ENCODE measurements at regions not wholly inside any gene's neighbourhood (a gene's known extent, or its start where the extent isn't known, plus 50 kb on each side); places are given as distances from the start of the nearest gene placed in this dataset.
"Not testable (repeated sequence)": the region's sequence is repeated elsewhere in the genome, so short reads cannot be mapped to it uniquely, and the experiment has no call there.

DNA sequence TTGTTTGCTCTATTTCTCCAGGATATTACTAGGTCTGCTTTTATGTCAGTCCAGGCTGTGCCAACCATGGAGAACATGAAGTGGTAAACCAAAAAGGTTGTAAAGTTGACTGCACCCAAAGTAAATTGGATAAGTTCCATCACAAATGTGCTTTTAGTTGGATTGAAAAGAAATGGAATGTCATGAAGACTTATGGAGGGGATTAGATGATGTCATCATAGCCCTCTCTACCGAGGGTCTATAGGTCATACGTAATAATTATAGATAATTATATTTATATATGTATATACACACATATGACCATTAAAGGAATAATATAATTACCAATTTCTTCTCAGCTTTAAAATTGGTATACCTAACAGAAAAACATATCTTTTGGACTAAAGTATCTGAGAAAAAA, 714.9 kb downstream of the NOVA1 start:
- no peak for DNase-seq (ENCODE audit: low read depth)

DNA sequence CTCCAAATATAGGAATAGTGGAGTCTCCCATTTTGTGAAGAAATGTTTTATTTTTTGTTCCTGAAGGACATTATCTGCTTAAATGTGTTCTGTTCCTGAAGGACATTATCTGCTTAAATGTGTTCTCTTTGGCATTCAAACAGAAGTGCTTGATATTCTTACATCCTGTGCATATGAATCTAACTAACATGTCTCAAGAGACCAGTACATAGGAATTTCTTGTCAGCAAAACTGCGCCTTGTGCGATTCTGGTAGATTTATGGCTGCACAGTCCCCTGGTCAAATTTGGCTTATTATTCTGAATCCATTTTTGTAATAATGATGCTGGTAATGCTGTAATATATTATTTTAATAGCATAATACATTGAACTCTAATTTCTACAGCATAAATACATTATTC, 722.4 kb downstream of the NOVA1 start:
- DNase-seq (ENCODE audit: low read depth) = no peak

DNA sequence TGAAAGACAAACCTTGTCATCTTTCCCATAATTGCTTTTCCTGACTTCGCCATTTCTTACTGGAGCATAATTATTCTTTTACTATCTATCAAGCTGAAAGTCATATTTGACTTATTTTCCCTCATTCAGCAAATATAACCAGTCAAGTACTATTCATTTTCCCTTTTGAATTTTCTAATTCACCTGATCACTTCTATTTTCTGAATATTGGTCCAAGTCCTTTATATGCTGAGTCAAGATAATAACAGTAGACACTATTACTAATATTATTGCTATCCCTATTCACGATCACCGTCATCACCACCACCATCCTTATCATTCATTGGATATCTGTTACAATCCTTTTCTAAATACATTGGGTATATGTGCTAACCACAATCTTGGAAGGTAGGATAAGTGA, 728.0 kb downstream of the NOVA1 start:
- no peak for DNase-seq (ENCODE audit: low read depth)

DNA sequence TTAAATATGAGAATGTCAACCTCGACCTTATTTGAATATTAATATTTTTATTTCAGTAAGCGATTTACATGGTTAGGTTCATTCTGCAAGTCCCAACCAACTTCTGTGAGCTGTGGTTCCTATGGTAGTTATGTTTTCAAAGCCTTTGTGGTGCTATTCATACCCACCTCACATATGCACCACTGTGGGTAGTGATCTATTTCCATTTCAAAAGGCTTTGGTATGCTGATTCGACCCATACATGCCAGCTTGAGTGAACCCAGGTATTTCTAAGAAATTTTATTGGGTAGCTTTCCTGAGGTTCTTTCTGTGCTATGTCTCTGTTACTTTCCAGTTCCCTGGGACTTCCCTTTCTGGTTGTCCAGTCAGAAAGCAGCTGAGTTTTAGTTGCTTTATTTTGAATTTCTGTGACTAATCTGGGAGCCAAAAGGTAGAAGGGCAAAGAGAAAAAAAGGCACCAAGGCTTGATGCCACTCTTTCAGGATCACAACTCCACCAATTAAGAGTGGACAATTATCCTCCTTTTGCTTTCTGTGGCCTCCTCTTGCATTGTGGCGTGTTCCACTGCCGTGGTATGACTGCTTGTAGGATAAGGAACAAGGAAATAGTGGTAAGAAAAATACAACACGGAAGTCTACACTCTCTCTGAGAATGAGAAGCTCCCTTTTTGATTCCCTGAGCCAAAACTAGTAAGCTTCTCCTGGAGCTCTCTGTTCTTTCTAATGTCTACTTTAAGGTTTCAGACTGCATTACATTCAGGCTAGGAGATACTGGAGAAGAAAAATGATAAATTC, 729.1 kb downstream of the NOVA1 start:
- DNase-seq (ENCODE audit: low read depth) = no peak

DNA sequence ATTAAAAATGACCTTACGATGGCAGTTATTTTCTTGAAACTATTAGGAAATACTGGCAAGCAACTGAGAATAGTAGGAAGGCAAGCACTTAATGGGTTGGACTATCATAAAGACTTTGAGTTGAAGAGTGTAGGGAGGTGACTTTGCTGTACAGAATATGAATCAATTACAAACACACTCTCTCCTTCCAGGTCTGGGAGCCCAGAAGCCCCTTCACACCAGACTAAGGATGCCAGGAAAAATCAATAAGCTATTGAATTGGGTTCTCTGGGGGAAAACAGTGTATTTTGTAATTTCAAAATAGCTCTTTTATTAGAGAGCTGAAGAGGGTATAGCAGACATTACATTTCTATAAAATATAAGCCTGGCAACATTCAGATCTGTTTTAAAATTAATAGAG, 736.4 kb downstream of the NOVA1 start:
- DNase-seq (ENCODE audit: low read depth) = no peak

DNA sequence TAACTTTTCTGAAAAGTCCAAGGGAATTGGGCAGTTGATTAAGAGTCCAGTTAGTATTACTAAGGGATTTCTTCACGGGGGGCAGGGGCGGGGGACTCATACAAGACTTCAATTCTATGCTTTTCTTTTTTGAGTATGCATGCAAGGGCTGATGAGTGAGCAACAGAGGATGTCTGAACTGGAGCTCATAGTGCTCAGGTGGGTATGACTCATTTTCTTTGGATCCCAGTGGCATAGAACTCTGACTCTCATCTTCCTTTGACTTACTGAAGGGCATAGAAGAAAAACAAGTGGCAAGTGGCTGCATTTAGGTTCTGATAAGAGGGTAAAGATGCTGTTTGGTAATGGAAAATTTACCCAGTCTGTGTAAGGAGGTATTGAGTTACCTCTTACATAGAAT, 749.2 kb downstream of the NOVA1 start:
- peak; percentile 59 for DNase-seq (ENCODE audit: low read depth)

DNA sequence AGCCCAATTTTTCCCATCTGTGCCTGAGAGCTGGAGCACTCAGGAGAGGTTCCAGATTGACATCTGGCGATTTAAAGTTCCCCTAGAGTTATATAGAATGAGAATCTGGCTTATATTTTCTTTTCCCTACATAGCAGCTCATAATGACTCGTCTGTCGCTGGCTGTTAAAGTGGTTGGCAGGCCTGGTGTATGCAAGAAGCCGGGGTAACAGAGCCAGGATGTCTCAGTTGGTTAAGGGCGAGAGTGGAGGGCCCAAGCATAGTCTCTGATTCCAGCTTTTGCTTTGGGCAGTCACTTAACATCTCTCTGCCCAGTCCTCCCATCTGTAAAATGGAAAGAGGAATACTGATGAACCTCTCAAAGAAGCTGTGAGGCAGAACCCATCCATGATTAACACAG, 751.6 kb downstream of the NOVA1 start:
- DNase-seq (ENCODE audit: low read depth) = no peak

DNA sequence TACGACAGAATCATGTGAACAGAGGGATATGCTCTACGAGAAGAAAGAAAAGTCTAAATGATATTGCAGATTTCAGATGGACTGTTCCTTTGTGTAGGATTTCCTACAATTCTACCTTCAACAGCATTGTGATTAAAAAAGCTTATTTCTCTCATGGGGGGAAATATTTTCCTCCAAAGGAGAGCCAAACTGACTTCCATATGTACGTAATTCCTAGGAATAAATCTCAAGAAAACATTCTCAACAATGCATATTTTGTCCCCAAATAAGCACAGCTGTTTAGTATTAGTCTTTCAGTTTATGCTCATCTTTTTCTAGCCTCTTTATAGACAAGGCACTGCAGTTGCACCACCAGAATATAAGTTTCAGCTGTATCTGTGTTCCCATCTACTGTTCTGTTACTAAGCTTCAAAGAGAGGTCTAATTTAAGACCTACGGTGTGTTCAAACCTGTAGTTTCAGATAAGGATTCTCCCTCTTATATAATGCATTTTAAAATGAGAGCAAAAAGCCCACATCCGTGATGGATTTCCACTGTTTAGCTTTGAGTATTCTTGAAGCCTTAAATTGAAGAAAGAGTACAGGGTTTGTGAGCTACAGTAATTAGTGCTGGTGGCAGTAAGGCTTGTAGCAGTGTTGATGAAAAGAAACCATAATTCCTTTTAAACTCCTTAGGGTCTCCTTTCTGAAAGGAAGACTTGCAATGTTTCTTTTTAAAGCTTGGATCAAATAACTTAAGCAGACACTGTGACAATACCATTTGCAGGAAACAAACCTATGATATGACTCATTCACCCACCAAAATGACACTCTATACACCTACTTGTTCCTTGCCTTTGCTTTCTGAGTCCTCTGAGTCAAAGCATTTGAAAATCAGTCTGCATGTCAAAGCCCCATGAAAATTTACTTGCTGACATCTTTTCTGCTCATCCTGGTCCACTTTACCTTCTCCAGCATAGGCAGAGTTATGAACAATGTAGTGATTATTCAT, 754.1 kb downstream of the NOVA1 start:
- peak; percentile 35 for DNase-seq (ENCODE audit: low read depth)

DNA sequence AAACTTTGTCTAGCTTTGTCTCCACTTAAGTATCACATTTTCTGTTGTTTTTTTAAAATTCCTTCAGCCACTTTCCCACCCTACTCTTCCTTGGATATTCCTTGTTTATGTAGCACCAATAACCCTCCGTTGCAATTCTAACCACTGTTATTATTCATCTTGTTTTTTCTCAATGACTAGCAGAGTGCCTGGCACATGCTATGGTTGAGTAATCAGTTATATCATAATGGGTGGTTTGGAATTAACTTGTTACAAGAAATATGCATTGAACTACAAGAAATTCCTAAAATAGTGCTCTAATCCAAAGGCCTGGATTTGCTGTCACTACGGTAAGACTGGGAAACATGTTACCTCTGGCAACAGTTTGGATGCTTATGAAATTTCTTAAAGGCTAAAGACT, 756.6 kb downstream of the NOVA1 start:
- no peak for DNase-seq (ENCODE audit: low read depth)

DNA sequence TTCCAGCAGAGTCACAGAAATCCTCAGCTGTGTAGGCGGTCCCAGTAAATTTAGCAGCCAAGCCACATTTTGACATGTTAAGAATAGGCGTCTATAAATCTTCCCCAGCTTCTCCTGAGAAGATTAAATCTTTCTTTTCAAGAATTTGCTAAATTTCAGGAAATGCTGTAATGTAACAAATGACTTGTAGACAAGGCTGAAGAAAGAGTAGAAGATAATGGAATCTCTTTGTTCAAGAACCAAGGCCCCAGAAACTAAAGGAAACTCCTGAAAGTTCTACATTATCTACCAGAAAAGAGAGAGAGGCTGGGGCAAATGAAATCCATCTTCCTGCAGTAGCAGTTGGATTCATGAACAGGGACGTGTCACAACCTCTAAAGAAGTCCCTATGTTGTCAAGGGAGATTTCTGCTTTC, 760.3 kb downstream of the NOVA1 start:
- no peak for DNase-seq (ENCODE audit: low read depth)

DNA sequence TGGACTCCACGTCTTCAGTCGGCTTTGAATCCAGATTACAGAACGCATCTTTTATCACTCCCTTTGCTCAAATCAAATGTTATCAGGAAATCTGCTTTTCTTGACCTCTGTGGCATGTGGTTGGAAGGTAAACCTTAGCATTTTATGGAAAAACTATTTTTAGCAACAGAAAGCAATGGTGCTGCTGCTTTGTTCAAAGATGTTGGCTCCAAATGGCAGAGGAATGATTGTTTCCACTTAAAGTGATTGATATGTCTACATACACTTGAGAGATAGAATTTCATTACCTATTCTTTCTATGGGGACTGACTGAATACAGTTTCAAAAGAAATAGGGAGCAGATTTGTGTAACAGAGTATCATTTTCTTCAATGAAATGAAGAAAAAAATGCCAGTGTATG, 761.2 kb downstream of the NOVA1 start:
- no peak for DNase-seq (ENCODE audit: low read depth)

DNA sequence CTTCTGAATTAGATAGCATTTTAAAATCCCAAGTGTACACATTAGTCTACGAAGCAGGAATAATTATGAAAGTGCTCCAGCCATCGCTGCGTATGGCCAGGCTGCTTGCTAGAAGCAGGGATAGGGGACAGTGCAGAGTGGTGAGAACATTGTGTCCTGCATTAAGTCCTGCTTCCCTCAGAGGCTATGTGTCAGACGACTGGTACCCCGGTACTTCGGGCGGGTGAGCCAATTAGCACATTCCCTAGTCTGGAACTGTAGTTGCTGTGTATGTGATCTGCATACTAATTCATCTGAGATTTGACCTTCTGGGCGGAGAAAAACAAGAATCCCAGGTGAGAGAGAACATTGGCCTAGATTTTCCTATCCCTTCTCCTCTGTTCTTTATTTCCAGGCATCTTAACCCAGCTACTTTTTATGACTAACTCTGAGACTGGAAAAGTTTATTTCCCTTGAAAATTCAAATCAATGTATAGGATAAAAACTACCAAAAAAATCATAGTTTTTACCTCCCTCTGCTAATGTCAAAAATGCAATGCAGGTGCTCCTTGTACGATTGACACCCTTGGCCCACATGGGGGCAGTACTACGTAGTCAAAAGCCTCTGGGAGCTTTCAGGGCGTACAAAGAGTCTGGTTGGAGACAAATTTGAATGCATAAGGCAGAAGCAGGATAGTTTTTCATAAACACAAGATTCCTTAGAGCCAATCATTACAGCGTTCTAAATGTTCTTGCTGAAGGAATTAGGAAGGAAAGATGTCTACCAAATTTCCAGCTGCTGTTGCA, 764.3 kb downstream of the NOVA1 start:
- peak; percentile 21 for DNase-seq (ENCODE audit: low read depth)

DNA sequence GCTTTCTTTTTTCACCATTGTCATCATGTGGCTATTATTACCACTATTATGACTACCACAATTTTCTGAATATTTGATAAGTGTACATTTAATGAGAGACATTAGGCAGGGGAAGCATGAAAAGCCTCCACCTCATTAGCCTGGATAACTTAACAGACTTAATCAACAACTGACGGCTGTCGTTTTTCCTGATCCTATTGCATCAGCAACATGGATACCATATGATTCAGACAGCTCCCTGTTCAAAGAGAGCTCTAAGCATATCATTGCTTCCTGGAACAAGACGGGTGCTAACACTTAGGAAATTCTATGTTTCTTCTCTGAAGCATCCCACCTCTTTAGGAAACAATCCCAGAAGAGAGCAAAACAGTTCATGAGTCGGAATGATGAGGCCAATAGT, 765.2 kb downstream of the NOVA1 start:
- DNase-seq (ENCODE audit: low read depth) = no peak

DNA sequence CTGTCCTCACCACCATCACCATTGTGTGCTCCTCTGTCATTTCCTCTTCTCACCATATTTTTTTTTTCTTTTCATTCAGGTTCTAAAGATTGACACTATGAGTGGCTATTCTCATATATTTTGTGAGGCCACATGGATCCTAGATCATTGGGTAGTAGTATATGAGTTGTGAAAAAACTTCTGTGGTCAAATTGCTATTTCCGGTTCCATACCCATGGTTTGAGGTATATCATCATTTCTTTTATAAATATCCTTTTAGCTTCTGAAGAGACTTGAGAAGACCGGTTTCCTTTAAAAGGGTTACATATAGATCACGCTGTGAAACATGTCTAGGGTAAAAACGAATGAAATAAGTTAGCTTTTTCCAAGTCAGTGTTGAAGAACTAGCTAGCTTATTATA, 769.3 kb downstream of the NOVA1 start:
- DNase-seq (ENCODE audit: low read depth) = no peak

DNA sequence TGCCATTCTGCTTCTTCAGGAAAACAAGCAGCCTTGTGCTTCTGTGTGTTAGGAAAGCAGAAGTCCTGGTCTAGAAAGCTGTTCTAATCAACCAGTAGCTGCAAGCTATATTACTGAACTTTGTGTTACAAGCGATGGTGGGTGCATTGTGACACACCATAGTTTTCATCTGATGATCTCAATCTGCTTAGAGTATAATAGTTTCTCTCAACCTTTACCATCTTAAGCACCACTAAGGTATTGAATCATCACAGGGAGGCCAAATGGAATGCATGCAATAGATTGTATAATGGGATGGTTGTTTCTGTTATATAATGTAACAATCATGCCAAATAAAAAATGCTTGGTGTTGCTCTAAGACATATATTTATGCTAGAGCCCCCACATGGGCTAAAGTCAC, 771.7 kb downstream of the NOVA1 start:
- DNase-seq (ENCODE audit: low read depth) = no peak

DNA sequence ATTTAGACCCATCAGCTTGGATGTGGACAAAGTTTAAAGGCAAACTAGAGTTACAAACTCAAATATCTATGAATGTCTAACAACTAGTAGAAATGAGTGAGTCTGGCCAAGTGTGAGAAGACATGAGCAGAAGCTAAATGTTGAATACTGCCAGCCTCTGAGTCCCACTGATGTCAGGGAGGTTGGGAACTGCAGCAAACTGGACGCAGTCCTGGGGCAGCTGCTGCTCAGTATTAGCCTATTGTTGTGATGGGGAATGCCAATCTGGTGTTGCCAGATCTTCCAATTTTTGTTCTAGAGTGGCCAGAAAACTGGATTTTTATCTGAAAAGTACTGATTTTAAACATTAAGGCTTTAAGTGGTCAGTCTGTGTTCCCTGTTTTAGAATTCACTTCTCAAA, 770.4 kb upstream of the STXBP6 start:
- no peak for DNase-seq (ENCODE audit: low read depth)

DNA sequence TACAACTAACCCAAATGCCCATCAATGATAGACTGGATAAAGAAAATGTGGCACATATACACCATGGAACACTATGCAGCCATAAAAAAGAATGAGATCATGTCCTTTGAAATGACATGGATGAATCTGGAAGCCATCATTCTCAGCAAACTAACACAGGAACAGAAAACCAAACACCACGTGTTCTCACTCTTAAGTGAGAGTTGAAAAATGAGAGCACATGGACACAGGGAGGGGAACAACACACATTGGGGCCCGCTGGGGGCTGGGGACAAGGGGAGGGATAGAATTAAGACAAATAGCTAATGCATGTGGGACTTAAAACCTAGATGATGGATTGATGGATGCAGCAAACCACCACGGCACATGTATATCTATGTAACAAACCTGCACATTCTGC, 764.7 kb upstream of the STXBP6 start:
- DNase-seq (ENCODE audit: low read depth) = not testable (repeated sequence)

DNA sequence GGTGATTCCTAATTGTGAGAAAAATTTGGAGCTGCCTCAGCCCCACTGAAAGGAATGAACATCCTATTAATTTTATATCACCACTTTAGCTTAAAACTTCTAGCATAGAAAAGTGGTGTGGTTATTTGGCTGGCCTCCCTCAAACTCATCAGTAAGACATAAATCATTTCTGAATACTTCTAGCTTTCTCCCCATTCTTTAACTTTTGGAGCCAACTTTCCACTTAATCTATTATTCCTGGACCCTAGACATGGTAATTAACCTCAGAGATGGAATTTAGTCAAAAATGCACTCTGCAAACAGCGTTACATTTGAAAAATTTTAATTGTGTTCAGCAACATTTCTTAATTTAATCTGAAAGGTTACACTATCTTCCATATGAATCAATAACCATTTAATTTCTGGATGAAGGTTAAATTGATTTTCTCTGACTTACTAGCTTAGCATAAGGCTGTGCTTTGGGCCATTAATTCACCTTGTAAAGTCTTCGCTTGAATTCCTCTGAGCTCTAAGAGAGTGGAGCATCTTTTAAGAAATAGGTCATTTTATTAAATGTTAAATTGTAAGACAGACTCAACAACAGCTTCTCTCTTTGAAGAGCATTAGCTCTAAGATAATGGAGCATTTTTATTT, 753.6 kb upstream of the STXBP6 start:
- no peak for DNase-seq (ENCODE audit: low read depth)

DNA sequence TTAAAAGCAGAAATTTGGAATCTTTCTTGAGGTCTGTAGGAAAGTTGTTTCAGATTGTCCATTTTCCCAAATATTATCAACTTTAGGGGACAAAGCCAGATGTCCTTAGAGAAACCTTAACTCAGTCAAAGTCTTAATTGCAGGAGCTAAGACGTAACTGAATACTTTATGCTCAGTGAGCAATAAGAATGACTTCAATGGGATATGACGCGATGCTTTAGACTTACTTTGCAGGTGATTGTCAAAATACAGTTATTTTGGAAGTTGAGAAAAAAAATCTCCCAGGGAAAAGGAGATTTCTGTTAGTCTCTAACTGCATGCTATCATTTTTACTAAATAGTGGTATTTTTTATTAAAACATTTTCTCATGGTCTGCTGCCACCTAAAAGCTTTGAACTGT, 750.9 kb upstream of the STXBP6 start:
- no peak for DNase-seq (ENCODE audit: low read depth)

DNA sequence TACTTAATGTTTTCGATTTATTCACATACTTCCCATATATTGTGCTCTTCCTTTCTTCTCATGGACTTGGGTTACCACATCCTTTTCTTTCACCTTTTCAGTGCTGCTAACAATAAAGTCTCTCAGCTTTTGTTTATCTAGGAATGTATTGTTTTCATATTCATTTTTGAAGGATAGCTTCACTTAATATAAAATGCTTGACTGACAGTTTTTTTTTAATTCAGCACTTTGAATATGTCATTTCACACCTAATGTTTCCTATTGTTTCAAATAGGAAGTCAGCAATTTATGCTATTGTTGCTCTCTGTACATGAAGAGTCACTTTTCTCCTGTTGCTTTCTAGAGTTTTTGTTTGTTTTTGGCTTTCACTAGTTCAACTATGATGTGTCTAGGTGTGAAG, 738.3 kb upstream of the STXBP6 start:
- DNase-seq (ENCODE audit: low read depth) = no peak

DNA sequence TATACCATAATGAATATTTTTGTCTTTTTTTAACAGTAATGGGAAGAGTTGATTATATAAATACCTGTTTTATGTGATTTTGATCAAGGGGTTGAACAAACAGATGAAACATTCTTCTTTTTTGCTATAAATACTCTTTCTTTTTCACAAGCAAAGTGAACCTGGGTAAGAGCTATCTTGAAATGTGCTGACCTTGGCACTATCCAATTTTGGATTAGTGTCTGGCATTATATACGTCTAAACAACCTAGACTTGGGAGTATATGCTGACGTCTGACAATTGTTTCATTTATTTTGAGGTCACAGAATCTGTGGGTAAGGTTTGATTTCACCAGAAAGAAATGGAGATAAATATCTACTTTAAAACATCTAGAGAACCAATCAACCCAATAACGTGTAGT, 716.0 kb upstream of the STXBP6 start:
- no peak for DNase-seq (ENCODE audit: low read depth)

All from HT1080 (cell line).